Lower leg skin (tissue), 4 donors: ENCODE measurements at regions not wholly inside any gene's neighbourhood (a gene's known extent, or its start where the extent isn't known, plus 50 kb on each side); places are given as distances from the start of the nearest gene placed in this dataset.

ENCODE experiments used
- DNase-seq, 2 donors: peaks; one replicate each; pipeline ENCODE4 v3.0.0-alpha.2; 2019; ENCODE audit warnings: low spot score in 2 of 2
- H3K4me3 ChIP-seq: fragments of 200-600 bp; sonication (generic); 2 replicates; pipeline ENCODE4 v1.5.1; 2017; ENCODE audit warnings: mild to moderate bottlenecking, low read depth; ENCODE audit not compliant: poor library complexity, severe bottlenecking
- CTCF ChIP-seq, 3 donors: fragments of 450-650 bp; IDR thresholded peaks; one replicate each; pipeline ENCODE4 v1.5.1; 2016; ENCODE audit warnings: antibody characterized with exemption in 3 of 3, mild to moderate bottlenecking in 3 of 3, moderate library complexity in 2 of 3
- POLR2A ChIP-seq, 2 donors: fragments of 450-650 bp; IDR thresholded peaks; one replicate each; pipeline ENCODE4 v1.6.1; 2016 to 2017; ENCODE audit warnings: antibody characterized with exemption in 2 of 2, mild to moderate bottlenecking in 1 of 2, moderate library complexity in 1 of 2
- WGBS, 2 donors: methylation state at CpG; one replicate each; pipeline ENCODE4 v1.1.5; 2018; 5-methylcytosine and 5-hydroxymethylcytosine counted together
- intact Hi-C: fragments of 100-400 bp; cut with DNase I; formaldehyde crosslinking; loops from one replicate; pipeline ENCODE4 v1.15.0; 2023; ENCODE audit warnings: low total_unique reads

DNA sequence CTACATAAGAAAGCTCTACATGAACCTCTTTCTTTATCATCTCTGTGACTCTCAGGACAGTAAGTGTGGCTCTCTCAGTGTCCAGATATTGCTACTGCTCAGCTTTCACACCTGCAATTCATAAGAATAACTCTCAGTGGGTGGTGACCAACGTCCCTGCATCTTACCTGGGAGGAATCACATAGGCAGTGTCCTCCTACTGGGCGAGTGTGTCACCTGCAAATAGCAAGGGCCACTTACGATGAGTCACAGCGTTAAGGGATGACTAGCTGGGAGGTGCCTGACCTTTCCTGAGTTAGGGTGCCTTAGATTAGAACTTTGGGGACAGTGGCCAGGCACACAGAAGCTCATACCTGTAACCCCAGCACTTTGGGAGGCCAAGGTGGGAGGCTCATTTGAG is 90.8 kb upstream of the C3orf80 start:
- 69 to 85% methylated on average over 4 of the region's 4 CpGs for WGBS, 2 donors
- DNase-seq = no peak
- intact Hi-C loops = loop anchor here (10.0 kb wide), 1 partner anchor 1410 kb away; no protein-coding TSS in a partner anchor
- TF ChIP-seq CTCF (IDR thresholded peaks at IDR 0.05) = no peak
- no peak for TF ChIP-seq POLR2A (IDR thresholded peaks at IDR 0.05)
- no peak overlapping the region for H3K4me3 ChIP-seq

- TF ChIP-seq CTCF (IDR thresholded peaks at IDR 0.05) (no peak), POLR2A (IDR thresholded peaks at IDR 0.05) (no peak)
- no peak overlapping the region for H3K4me3 ChIP-seq
- intact Hi-C loops = loop anchor here (10.0 kb wide), 1 partner anchor 1410 kb away; no protein-coding TSS in a partner anchor
- WGBS, 2 donors = 53 to 74% methylated on average over 2 of the region's 2 CpGs
- DNase-seq = no peak
Observed at GRCh38 chr3:160134964-160135363, 90.3 kb upstream of the C3orf80 start.

GRCh38 chr3:160135851-160136250 is 89.4 kb upstream of the C3orf80 start:
- intact Hi-C loops = loop anchor here (10.0 kb wide), 1 partner anchor 1411 kb away; no protein-coding TSS in a partner anchor

DNA sequence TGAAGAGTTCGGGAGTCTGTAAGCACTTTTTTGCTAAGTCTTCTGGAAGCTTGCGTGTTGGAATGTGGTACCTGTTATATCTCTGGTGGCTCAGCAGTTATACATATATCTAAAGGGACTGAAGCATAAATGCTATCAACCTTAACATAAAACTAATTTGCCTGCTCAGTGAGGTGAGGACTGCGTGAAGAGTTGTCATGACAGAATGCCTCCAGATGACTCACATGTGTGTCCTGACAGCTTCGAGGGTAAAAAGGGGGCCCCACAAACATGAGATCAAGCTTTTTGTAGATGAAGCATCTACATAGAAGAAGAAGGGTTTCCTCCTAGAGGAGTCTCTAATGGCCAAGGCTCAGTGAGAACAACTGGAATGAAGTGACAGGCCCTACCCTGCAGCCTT is 88.8 kb upstream of the C3orf80 start:
- TF ChIP-seq POLR2A (IDR thresholded peaks at IDR 0.05) (no peak), CTCF (IDR thresholded peaks at IDR 0.05) (no peak)
- no peak overlapping the region for H3K4me3 ChIP-seq
- 84 to 86% methylated on average over 4 of the region's 4 CpGs for WGBS, 2 donors
- intact Hi-C loops = loop anchor here (10.0 kb wide), 1 partner anchor 1412 kb away; no protein-coding TSS in a partner anchor
- DNase-seq = no peak

More at GRCh38 chr3:160135851-160136250, 89.4 kb upstream of the C3orf80 start:
- TF ChIP-seq CTCF (IDR thresholded peaks at IDR 0.05) = no peak
- H3K4me3 ChIP-seq = no peak overlapping the region
- no peak for DNase-seq
- WGBS, 2 donors = 25 to 56% methylated on average over 2 of the region's 2 CpGs

DNA sequence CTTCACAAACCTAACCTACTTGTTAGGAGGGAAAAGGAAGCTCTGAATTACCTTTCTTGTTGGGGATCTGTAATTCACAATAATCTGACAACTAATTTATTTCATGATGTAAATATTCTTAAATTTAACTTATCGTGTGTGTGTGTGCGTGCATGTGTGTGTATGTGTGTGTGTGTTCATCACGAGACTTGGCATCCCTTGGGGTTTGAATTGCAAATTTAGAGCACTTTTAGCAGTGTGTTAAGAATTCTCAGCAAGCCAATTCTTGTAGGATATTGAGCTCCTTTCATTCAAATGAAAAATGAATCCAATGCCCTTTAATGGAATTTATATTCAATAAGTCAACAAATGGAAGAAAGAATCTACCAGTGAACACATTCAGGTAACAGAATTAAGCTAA is 85.9 kb upstream of the C3orf80 start:
- H3K4me3 ChIP-seq = no peak overlapping the region
- WGBS, 2 donors = 57 to 61% methylated on average over 3 of the region's 3 CpGs
- no peak for TF ChIP-seq CTCF (IDR thresholded peaks at IDR 0.05)
- TF ChIP-seq POLR2A (IDR thresholded peaks at IDR 0.05) = no peak
- intact Hi-C loops = loop anchor here (10.0 kb wide), 1 partner anchor 1414 kb away; no protein-coding TSS in a partner anchor
- DNase-seq = no peak

DNA sequence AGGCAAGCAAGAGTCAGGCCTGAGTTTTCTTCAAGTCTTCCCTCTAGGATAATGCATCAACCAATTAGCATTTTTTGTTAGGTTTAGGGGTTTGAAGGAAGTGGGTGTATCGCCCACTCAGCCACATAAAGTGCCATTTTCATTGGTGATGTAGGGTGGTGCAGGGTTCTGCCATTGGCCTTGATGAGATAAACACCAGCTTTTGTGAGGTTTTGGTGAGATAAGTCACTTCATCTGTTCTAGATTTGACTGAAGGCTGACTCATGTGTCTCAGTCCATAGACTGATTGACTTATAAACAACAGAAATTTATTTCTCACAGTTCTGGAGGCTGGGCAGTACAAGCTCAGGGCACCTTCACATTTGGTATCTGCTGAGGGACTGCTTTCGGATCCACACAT is 84.5 kb upstream of the C3orf80 start:
- no peak for TF ChIP-seq CTCF (IDR thresholded peaks at IDR 0.05)
- TF ChIP-seq POLR2A (IDR thresholded peaks at IDR 0.05) = no peak
- intact Hi-C loops = no loop called here
- WGBS, 2 donors = 88 to 90% methylated on average over 2 of the region's 2 CpGs
- no peak for DNase-seq
- no peak overlapping the region for H3K4me3 ChIP-seq
